ENCODE measurements at regions not wholly inside any gene's neighbourhood (a gene's known extent, or its start where the extent isn't known, plus 50 kb on each side); places are given as distances from the start of the nearest gene placed in this dataset.

GRCh38 chr11:30174265-30175020 is 56.4 kb upstream of the FSHB start:
- Histone ChIP-seq H3K27me3 (ENCODE audit: insufficient read depth in 3 of 3, low read length in 2 of 3) (no peaks in the 10 kb centered on the region), H3K4me1 (no peaks in the 10 kb centered on the region), H3K36me3 (ENCODE audit: insufficient read depth in 1 of 2, low read depth in 1 of 2) (no peaks in the 10 kb centered on the region), H3K9me3 (no peaks in the 10 kb centered on the region), H3K27ac (no peak overlapping the region), H3K4me3 (no peak overlapping the region)
- intact Hi-C loops (cut with DNase I) = no loop called here
- no peak for TF ChIP-seq CTCF (IDR thresholded peaks at IDR 0.05)
- no peak for ATAC-seq
- 71 to 79% (median 77%) methylated on average over 2 of the region's 2 CpGs for WGBS, 3 donors
- DNase-seq = no peak

Measured in psoas muscle (tissue), 7 donors.